GM19452 (cell line): ENCODE measurements at regions not wholly inside any gene's neighbourhood (a gene's known extent, or its start where the extent isn't known, plus 50 kb on each side); places are given as distances from the start of the nearest gene placed in this dataset.
"Not testable (repeated sequence)": the region's sequence is repeated elsewhere in the genome, so short reads cannot be mapped to it uniquely, and the experiment has no call there.

Source experiments
- ATAC-seq: cut with Tn5 transposase; IDR thresholded peaks from one replicate; pipeline ENCODE4 v1.9.1; 2021; ENCODE audit not compliant: unreplicated experiment

- ATAC-seq: peak; percentile 36
These were observed 162.7 kb downstream of the AVL9 start for GRCh38 chr7:32658034-32658433.

- ATAC-seq: not testable (repeated sequence)
These were observed 159.3 kb downstream of the AVL9 start for GRCh38 chr7:32654549-32654948.

- ATAC-seq: not testable (repeated sequence)
These were observed 155.1 kb downstream of the AVL9 start for GRCh38 chr7:32650356-32650755.

- no peak for ATAC-seq
These were observed 153.3 kb downstream of the AVL9 start for GRCh38 chr7:32648408-32649156.

- not testable (repeated sequence) for ATAC-seq
These were observed 150.0 kb downstream of the AVL9 start for GRCh38 chr7:32645255-32645654.

GRCh38 chr7:32643194-32643593 is 147.9 kb downstream of the AVL9 start:
- no peak for ATAC-seq

- ATAC-seq: no peak
These were observed 143.8 kb downstream of the AVL9 start for GRCh38 chr7:32639122-32639521.

- ATAC-seq: not testable (repeated sequence)
These were observed 143.3 kb downstream of the AVL9 start for GRCh38 chr7:32638479-32639121.
